Neuronal stem cell (in vitro differentiated cells): ENCODE measurements at regions not wholly inside any gene's neighbourhood (a gene's known extent, or its start where the extent isn't known, plus 50 kb on each side); places are given as distances from the start of the nearest gene placed in this dataset.

Experiments used
- DNase-seq: peaks from one replicate; pipeline ENCODE4 v3.0.0-alpha.2; 2013; ENCODE audit warnings: low spot score
- H2AFZ ChIP-seq: one replicate; pipeline ENCODE4 v1.6.1; 2013; ENCODE audit warnings: mild to moderate bottlenecking, low read length, inconsistent platforms
- H2AK5ac ChIP-seq: 2 replicates; pipeline ENCODE4 v1.6.1; 2013; ENCODE audit warnings: low read depth, mild to moderate bottlenecking, inconsistent platforms, low read length, moderate library complexity, mixed read lengths
- H2BK120ac ChIP-seq: 2 replicates; pipeline ENCODE4 v1.6.1; 2013; ENCODE audit warnings: low read depth, mild to moderate bottlenecking, inconsistent platforms, low read length, moderate library complexity, mixed read lengths
- H2BK12ac ChIP-seq: one replicate; pipeline ENCODE4 v1.6.1; 2013; ENCODE audit warnings: low read length, inconsistent platforms
- H2BK15ac ChIP-seq: 2 replicates; pipeline ENCODE4 v1.6.1; 2013; ENCODE audit warnings: mild to moderate bottlenecking, low read length, inconsistent platforms, mixed read lengths
- H2BK5ac ChIP-seq: one replicate; pipeline ENCODE4 v1.6.1; 2013; ENCODE audit warnings: inconsistent platforms, mild to moderate bottlenecking, low read length, moderate library complexity
- H3K14ac ChIP-seq: one replicate; pipeline ENCODE4 v1.6.1; 2013; ENCODE audit warnings: low read length, inconsistent platforms
- H3K18ac ChIP-seq: 2 replicates; pipeline ENCODE4 v1.6.1; 2013; ENCODE audit warnings: low read length, inconsistent platforms
- H3K23ac ChIP-seq: 2 replicates; pipeline ENCODE4 v1.6.1; 2013; ENCODE audit warnings: low read depth, mild to moderate bottlenecking, mixed read lengths, low read length, inconsistent platforms; ENCODE audit not compliant: poor library complexity
- H3K27ac ChIP-seq: replicated peaks from 3 replicates; pipeline ENCODE4 v1.5.1; 2013; ENCODE audit warnings: low read length, inconsistent platforms
- H3K27me3 ChIP-seq, 3 experiments: 2 replicates each; pipeline ENCODE4 v1.6.1; 2013; ENCODE audit warnings: low read length in 3 of 3, mild to moderate bottlenecking in 2 of 3, inconsistent platforms in 1 of 3, low read depth in 1 of 3, mixed read lengths in 1 of 3, moderate library complexity in 1 of 3; ENCODE audit not compliant: control insufficient read depth in 3 of 3, insufficient read depth in 3 of 3
- H3K36me3 ChIP-seq, 2 donors: replicated peaks in 1 of 2; 2 replicates each; pipeline ENCODE4 v1.6.1; 2013; ENCODE audit warnings: low read length in 2 of 2; ENCODE audit not compliant: control insufficient read depth in 2 of 2, insufficient read depth in 2 of 2
- H3K4ac ChIP-seq: 2 replicates; pipeline ENCODE4 v1.6.1; 2013; ENCODE audit warnings: inconsistent platforms, mild to moderate bottlenecking, low read length, moderate library complexity
- H3K4me1 ChIP-seq, 2 donors: 1 replicate in 1 of 2; 2 replicates in 1 of 2; pipeline ENCODE4 v1.6.1; 2013; ENCODE audit warnings: low read length in 2 of 2, low read depth in 1 of 2; ENCODE audit not compliant: control insufficient read depth in 2 of 2, insufficient read depth in 1 of 2
- H3K4me2 ChIP-seq: one replicate; pipeline ENCODE4 v1.6.1; 2013; ENCODE audit warnings: mild to moderate bottlenecking, low read length, inconsistent platforms; ENCODE audit not compliant: insufficient read depth, poor library complexity, severe bottlenecking
- H3K4me3 ChIP-seq, 2 donors: 2 replicates each; pipeline ENCODE4 v1.5.1; 2013; ENCODE audit warnings: low read length in 2 of 2, mild to moderate bottlenecking in 2 of 2, inconsistent platforms in 1 of 2, moderate library complexity in 1 of 2
- H3K79me1 ChIP-seq: one replicate; pipeline ENCODE4 v1.6.1; 2013; ENCODE audit warnings: low read depth, mild to moderate bottlenecking, inconsistent platforms, low read length, moderate library complexity
- H3K9ac ChIP-seq: one replicate; pipeline ENCODE4 v1.6.1; 2013; ENCODE audit warnings: mild to moderate bottlenecking, low read depth, low read length, inconsistent platforms; ENCODE audit not compliant: poor library complexity
- H3K9me3 ChIP-seq, 2 donors: replicated peaks in 1 of 2; 2 replicates each; pipeline versions ENCODE3 to v1.6.1; 2013; ENCODE audit warnings: low read length in 2 of 2, mild to moderate bottlenecking in 2 of 2, inconsistent platforms in 1 of 2, low read depth in 1 of 2, mixed read lengths in 1 of 2, moderate library complexity in 1 of 2; ENCODE audit not compliant: control insufficient read depth in 2 of 2, insufficient read depth in 1 of 2
- H4K8ac ChIP-seq: one replicate; pipeline ENCODE4 v1.6.1; 2013; ENCODE audit warnings: low read depth, mild to moderate bottlenecking, inconsistent platforms, low read length, moderate library complexity
- H4K91ac ChIP-seq: one replicate; pipeline ENCODE4 v1.6.1; 2013; ENCODE audit warnings: low read length, low read depth, mild to moderate bottlenecking, inconsistent platforms; ENCODE audit not compliant: poor library complexity
- WGBS, 2 donors: extraction: QIAGEN DNeasy Blood & Tissue Kit; methylation state at CpG; one replicate each; pipeline ENCODE4 v1.1.7; 2013; ENCODE audit warnings: missing lambda C conversion rate in 2 of 2, mixed read lengths in 1 of 2; ENCODE audit not compliant: insufficient read length in 2 of 2, insufficient replicate concordance in 1 of 2; ENCODE audit errors: extremely low coverage in 2 of 2; 5-methylcytosine and 5-hydroxymethylcytosine counted together

DNA sequence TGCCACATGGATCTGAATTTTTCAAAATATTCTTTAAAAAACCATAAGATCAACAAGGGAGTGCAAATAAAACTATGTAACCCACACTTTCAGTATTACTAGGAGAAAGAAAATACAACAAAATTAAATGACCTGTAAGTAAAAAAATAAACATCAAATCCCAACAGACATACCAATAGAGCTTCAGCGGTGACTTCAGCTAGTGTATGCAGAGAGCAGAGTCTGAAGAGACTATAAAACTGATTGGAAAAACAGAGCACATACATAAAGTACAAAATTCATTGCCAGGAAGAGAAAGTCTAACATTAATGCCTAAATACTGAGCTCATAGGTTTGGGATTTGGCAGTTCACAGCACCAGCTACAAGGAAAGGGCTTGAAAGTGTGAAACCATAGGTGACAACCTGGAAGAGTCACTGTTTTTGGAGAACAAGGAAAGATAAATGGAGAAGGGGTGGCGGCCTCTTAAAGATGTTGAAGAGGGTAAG is 291.1 kb downstream of the LMO7 start:
- Histone ChIP-seq H3K4me3 (no peak overlapping the region), H2BK5ac (no peak overlapping the region), H3K4ac (no peak overlapping the region), H3K14ac (no peak overlapping the region), H4K8ac (no peak overlapping the region), H3K18ac (no peak overlapping the region), H3K4me1 (no peaks in the 10 kb centered on the region), H3K9me3 (no peaks in the 10 kb centered on the region), H4K91ac (no peak overlapping the region), H3K9ac (no peak overlapping the region), H2BK120ac (no peak overlapping the region), H3K27me3 (no peaks in the 10 kb centered on the region), H3K36me3 (no peaks in the 10 kb centered on the region), H3K79me1 (no peaks in the 10 kb centered on the region), H2BK12ac (no peak overlapping the region), H3K23ac (no peak overlapping the region), H2AK5ac (no peak overlapping the region), H3K27ac (no peak overlapping the region), H2AFZ (no peak overlapping the region), H3K4me2 (no peak overlapping the region), H2BK15ac (no peak overlapping the region)
- no CpG with 5 or more reads among the region's 2 CpGs for WGBS, 2 donors
- DNase-seq = no peak

DNA sequence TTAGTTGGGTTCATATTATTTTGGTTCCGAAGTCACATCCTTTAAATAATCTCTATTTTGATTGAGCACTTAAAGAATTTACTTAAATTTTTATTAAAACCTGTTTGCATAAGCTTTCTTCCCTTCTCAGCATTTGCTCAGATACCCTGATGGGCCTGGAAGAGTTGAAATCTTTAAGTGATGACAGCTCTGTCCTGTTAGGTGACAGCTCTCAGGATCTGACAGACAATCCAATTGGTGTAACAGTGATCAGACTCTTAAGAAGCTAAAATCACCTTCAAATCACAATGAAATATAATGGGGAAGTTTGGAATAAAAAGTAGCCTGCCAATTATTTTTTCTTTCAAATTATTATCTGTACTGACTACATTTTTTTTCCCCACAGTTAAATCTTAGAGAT is 284.4 kb downstream of the LMO7 start:
- Histone ChIP-seq H2AFZ (no peak overlapping the region), H3K18ac (no peak overlapping the region), H4K8ac (no peak overlapping the region), H3K36me3 (no peaks in the 10 kb centered on the region), H3K9me3 (no peaks in the 10 kb centered on the region), H2BK120ac (no peak overlapping the region), H3K14ac (no peak overlapping the region), H3K23ac (no peak overlapping the region), H2AK5ac (no peak overlapping the region), H3K27ac (no peak overlapping the region), H3K9ac (no peak overlapping the region), H3K4me3 (no peak overlapping the region), H3K4ac (no peak overlapping the region), H2BK15ac (no peak overlapping the region), H3K4me1 (no peaks in the 10 kb centered on the region), H3K27me3 (no peaks in the 10 kb centered on the region), H2BK5ac (no peak overlapping the region), H2BK12ac (no peak overlapping the region), H3K79me1 (no peaks in the 10 kb centered on the region), H3K4me2 (no peak overlapping the region), H4K91ac (no peak overlapping the region)
- no peak for DNase-seq
- no CpG with 5 or more reads among the region's 1 CpG for WGBS, 2 donors

DNA sequence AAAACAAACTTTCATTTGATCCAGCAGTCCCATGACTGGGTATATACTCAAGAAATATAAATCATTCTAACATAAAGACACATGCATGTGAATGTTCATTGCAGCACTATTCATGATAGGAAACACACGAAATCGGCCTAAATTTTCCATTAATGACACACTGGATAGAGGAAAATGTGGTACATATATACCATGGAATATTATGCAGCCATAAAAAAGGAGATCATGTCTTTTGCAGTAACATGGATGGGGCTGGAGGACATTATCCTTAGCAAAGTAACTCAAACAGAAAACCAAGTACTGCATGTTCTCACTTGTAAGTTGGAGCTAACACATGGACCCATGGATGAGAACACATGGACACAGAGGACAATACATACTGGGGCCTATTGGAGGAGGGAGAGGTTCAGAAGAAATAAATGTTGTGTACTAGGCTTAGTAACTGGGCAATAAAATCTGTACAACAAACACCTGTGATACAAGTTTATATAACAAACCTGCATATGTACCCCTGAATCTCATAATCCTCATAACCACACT is 283.6 kb downstream of the LMO7 start:
- Histone ChIP-seq H4K91ac (no peak overlapping the region), H2BK12ac (no peak overlapping the region), H3K23ac (no peak overlapping the region), H3K9ac (no peak overlapping the region), H3K4ac (no peak overlapping the region), H3K27me3 (no peaks in the 10 kb centered on the region), H2BK15ac (no peak overlapping the region), H2BK5ac (no peak overlapping the region), H3K14ac (no peak overlapping the region), H3K4me2 (no peak overlapping the region), H3K79me1 (no peaks in the 10 kb centered on the region), H2AK5ac (no peak overlapping the region), H3K18ac (no peak overlapping the region), H3K27ac (no peak overlapping the region), H3K4me1 (no peaks in the 10 kb centered on the region), H3K9me3 (no peaks in the 10 kb centered on the region), H3K36me3 (no peaks in the 10 kb centered on the region), H2BK120ac (no peak overlapping the region), H3K4me3 (no peak overlapping the region), H2AFZ (no peak overlapping the region), H4K8ac (no peak overlapping the region)
- no CpG with 5 or more reads among the region's 2 CpGs for WGBS, 2 donors
- no peak for DNase-seq

DNA sequence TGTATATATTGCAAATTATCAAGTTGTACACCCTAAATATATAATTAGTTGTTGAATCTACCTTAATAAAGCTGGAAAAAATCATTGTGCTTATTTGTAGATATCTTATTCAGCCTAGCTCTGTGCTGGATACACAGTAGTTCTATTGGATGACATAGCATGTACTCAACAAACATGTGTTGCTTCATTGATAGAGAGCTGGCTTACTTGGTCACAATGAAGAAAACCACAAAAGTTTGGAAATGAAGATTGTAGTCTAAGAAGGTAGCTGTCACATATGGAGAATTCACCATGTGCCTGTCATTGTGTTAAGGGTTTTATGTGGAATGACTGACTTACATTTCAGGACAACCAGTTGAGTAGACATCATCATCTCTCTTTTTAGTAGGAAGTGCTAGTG is 278.9 kb downstream of the LMO7 start:
- H4K91ac ChIP-seq = no peak overlapping the region
- no peak overlapping the region for H2BK120ac ChIP-seq
- H3K18ac ChIP-seq = no peak overlapping the region
- no peak overlapping the region for H2BK15ac ChIP-seq
- H3K9ac ChIP-seq = no peak overlapping the region
- H2BK12ac ChIP-seq = no peak overlapping the region
- no peak overlapping the region for H3K23ac ChIP-seq
- H2AK5ac ChIP-seq = no peak overlapping the region
- H4K8ac ChIP-seq = no peak overlapping the region
- DNase-seq = no peak
- no peaks in the 10 kb centered on the region for H3K9me3 ChIP-seq
- H3K4ac ChIP-seq = no peak overlapping the region
- H2AFZ ChIP-seq = no peak overlapping the region
- no peak overlapping the region for H3K14ac ChIP-seq
- H3K4me2 ChIP-seq = no peak overlapping the region
- no peak overlapping the region for H3K4me3 ChIP-seq
- H3K79me1 ChIP-seq = no peaks in the 10 kb centered on the region
- no peak overlapping the region for H3K27ac ChIP-seq
- no peaks in the 10 kb centered on the region for H3K4me1 ChIP-seq
- H3K27me3 ChIP-seq = no peaks in the 10 kb centered on the region
- H3K36me3 ChIP-seq = no peaks in the 10 kb centered on the region
- no peak overlapping the region for H2BK5ac ChIP-seq
